ENCODE measurements at regions not wholly inside any gene's neighbourhood (a gene's known extent, or its start where the extent isn't known, plus 50 kb on each side); places are given as distances from the start of the nearest gene placed in this dataset.
"Not testable (repeated sequence)": the region's sequence is repeated elsewhere in the genome, so short reads cannot be mapped to it uniquely, and the experiment has no call there.

- TF ChIP-seq USF1 (IDR thresholded peaks at IDR 0.05; ENCODE audit: borderline replicate concordance, low read depth) (no peak), CHD2 (IDR thresholded peaks at IDR 0.05; ENCODE audit: low read length, partially characterized antibody) (no peak), RAD21 (IDR thresholded peaks at IDR 0.05; ENCODE audit: low read length) (no peak), USF2 (IDR thresholded peaks at IDR 0.05; ENCODE audit: borderline replicate concordance, low read depth, low read length) (no peak), CTCF (IDR thresholded peaks at IDR 0.05) (no peak), RFX5 (IDR thresholded peaks at IDR 0.05; ENCODE audit: low read length) (no peak), MXI1 (IDR thresholded peaks at IDR 0.05; ENCODE audit: low read depth, low read length) (no peak)
- ChIA-PET CTCF (no interaction called here), POLR2A (no interaction called here)
- Histone ChIP-seq H3K9me3 (no peaks in the 10 kb centered on the region), H4K20me1 (ENCODE audit: insufficient read depth) (no peaks in the 10 kb centered on the region), H3K27me3 (ENCODE audit: insufficient read depth) (0 out of 2 replicates have a peak, but pooled peaks cover 4% of the 10 kb centered on the region), H2AFZ (ENCODE audit: low read depth) (no peak overlapping the region), H3K4me3 (ENCODE audit: low read depth in 2 of 2, low read length in 1 of 2) (no peak overlapping the region), H3K9me2 (no peaks in the 10 kb centered on the region), H3K79me2 (ENCODE audit: insufficient read depth) (no peaks in the 10 kb centered on the region), H3K9ac (no peak overlapping the region), H3K27ac (ENCODE audit: low read depth in 2 of 2, low read length in 1 of 2) (no peak overlapping the region), H3F3A (replicated peaks; ENCODE audit: insufficient read depth) (no peaks in the 10 kb centered on the region), H3K36me3 (replicated peaks in 1 of 2; ENCODE audit: control insufficient read depth in 1 of 2, insufficient read depth in 2 of 2, low read length in 1 of 2) (no peaks in the 10 kb centered on the region), H3K4me2 (no peak overlapping the region), H3K4me1 (ENCODE audit: control insufficient read depth in 1 of 2, insufficient read depth in 2 of 2, low read depth in 1 of 2, low read length in 1 of 2) (no peaks in the 10 kb centered on the region)
- no peak for DNase-seq
- WGBS (ENCODE audit: low lambda C conversion rate) = 4% methylated on average over 3 of the region's 3 CpGs
Observed at GRCh38 chr18:22284581-22285360, 115.4 kb downstream of the GATA6 start.

GRCh38 chr18:22283855-22284254 is 114.5 kb downstream of the GATA6 start:
- H3K27me3 ChIP-seq (ENCODE audit: insufficient read depth); H4K20me1 ChIP-seq (ENCODE audit: insufficient read depth); H3K4me3 ChIP-seq (ENCODE audit: low read depth in 2 of 2, low read length in 1 of 2); H3F3A ChIP-seq (replicated peaks; ENCODE audit: insufficient read depth); H3K9me3 ChIP-seq; H3K9me2 ChIP-seq; H3K9ac ChIP-seq; H3K79me2 ChIP-seq (ENCODE audit: insufficient read depth); H3K4me2 ChIP-seq; H3K4me1 ChIP-seq (ENCODE audit: control insufficient read depth in 1 of 2, insufficient read depth in 2 of 2, low read depth in 1 of 2, low read length in 1 of 2); H2AFZ ChIP-seq (ENCODE audit: low read depth); CTCF ChIA-PET; POLR2A ChIA-PET; H3K36me3 ChIP-seq (replicated peaks in 1 of 2; ENCODE audit: control insufficient read depth in 1 of 2, insufficient read depth in 2 of 2, low read length in 1 of 2); DNase-seq; H3K27ac ChIP-seq (ENCODE audit: low read depth in 2 of 2, low read length in 1 of 2): not testable (repeated sequence)
- WGBS (ENCODE audit: low lambda C conversion rate) = 23% methylated on average over 4 of the region's 4 CpGs

All from SK-N-SH (cell line).